Mesenteric fat pad (tissue), 1 donor: ENCODE measurements at regions not wholly inside any gene's neighbourhood (a gene's known extent, or its start where the extent isn't known, plus 50 kb on each side); places are given as distances from the start of the nearest gene placed in this dataset.
"Not testable (repeated sequence)": the region's sequence is repeated elsewhere in the genome, so short reads cannot be mapped to it uniquely, and the experiment has no call there.

Experiments used
- DNase-seq: peaks from one replicate; pipeline ENCODE4 v3.0.0-alpha.2; 2020; ENCODE audit warnings: low spot score
- donor health status: DM: yes; HTN: yes; CAD: no.

- no peak for DNase-seq
Observed at GRCh38 chr12:113573148-113573547, 101.5 kb upstream of the LHX5 start.

- no peak for DNase-seq
Observed at GRCh38 chr12:113571713-113572112, 100.0 kb upstream of the LHX5 start.

GRCh38 chr12:113569806-113570205 is 98.1 kb upstream of the LHX5 start:
- peak; percentile 86 for DNase-seq

- DNase-seq, result peak; percentile 77
Observed at GRCh38 chr12:113568021-113568420, 96.3 kb upstream of the LHX5 start.

- DNase-seq, result no peak
Observed at GRCh38 chr12:113565368-113565767, 93.7 kb upstream of the LHX5 start.

GRCh38 chr12:113561068-113561780 is 89.6 kb upstream of the LHX5 start:
- DNase-seq, result no peak

- DNase-seq, result peak; percentile 74
Observed at GRCh38 chr12:113559466-113559865, 87.8 kb upstream of the LHX5 start.

GRCh38 chr12:113555226-113555625 is 83.6 kb upstream of the LHX5 start:
- no peak for DNase-seq

- no peak for DNase-seq
Observed at GRCh38 chr12:113552760-113553159, 81.1 kb upstream of the LHX5 start.

GRCh38 chr12:113551563-113551962 is 79.9 kb upstream of the LHX5 start:
- DNase-seq, result no peak

- no peak for DNase-seq
Observed at GRCh38 chr12:113548467-113548866, 76.8 kb upstream of the LHX5 start.

GRCh38 chr12:113546916-113547863 is 75.5 kb upstream of the LHX5 start:
- DNase-seq, result no peak

GRCh38 chr12:113537751-113538087 is 66.0 kb upstream of the LHX5 start:
- no peak for DNase-seq

GRCh38 chr12:113537046-113537750 is 65.5 kb upstream of the LHX5 start:
- no peak for DNase-seq

GRCh38 chr12:113535100-113535499 is 63.4 kb upstream of the LHX5 start:
- DNase-seq, result no peak

- no peak for DNase-seq
Observed at GRCh38 chr12:113534555-113534954, 62.9 kb upstream of the LHX5 start.

- no peak for DNase-seq
Observed at GRCh38 chr12:113533842-113534375, 62.2 kb upstream of the LHX5 start.

GRCh38 chr12:113532292-113532691 is 60.6 kb upstream of the LHX5 start:
- no peak for DNase-seq

- DNase-seq, result not testable (repeated sequence)
Observed at GRCh38 chr12:113531073-113531472, 59.4 kb upstream of the LHX5 start.

- no peak for DNase-seq
Observed at GRCh38 chr12:113528606-113529293, 57.1 kb upstream of the LHX5 start.

GRCh38 chr12:113525066-113525465 is 53.4 kb upstream of the LHX5 start:
- no peak for DNase-seq
